ENCODE measurements at regions not wholly inside any gene's neighbourhood (a gene's known extent, or its start where the extent isn't known, plus 50 kb on each side); places are given as distances from the start of the nearest gene placed in this dataset.

DNA sequence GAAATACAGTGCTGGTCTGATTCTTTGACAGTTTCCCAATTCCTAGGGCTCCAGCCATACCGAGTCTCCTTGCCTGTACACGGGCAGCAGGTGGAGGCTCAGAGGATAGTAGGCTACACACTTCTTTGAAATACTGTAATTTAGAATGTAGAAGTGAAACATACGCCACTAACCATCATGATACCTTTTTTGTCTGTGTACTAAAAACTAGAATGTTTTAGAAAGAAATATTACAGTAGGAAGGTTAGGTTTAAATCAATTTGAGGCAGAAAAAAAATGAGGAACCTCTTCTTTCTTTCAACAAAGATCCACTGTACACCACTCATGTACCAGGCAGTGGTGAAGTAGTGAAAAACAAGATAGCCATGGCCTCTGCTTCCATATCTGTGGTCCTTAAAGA lies 354.7 kb downstream of the MCTP2 start:
- no peak for TF ChIP-seq POLR2A (IDR thresholded peaks at IDR 0.05)
- TF ChIP-seq, protein P1, sequence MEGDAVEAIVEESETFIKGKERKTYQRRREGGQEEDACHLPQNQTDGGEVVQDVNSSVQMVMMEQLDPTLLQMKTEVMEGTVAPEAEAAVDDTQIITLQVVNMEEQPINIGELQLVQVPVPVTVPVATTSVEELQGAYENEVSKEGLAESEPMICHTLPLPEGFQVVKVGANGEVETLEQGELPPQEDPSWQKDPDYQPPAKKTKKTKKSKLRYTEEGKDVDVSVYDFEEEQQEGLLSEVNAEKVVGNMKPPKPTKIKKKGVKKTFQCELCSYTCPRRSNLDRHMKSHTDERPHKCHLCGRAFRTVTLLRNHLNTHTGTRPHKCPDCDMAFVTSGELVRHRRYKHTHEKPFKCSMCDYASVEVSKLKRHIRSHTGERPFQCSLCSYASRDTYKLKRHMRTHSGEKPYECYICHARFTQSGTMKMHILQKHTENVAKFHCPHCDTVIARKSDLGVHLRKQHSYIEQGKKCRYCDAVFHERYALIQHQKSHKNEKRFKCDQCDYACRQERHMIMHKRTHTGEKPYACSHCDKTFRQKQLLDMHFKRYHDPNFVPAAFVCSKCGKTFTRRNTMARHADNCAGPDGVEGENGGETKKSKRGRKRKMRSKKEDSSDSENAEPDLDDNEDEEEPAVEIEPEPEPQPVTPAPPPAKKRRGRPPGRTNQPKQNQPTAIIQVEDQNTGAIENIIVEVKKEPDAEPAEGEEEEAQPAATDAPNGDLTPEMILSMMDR (IDR thresholded peaks at IDR 0.05), result no peak
- no peaks in the 10 kb centered on the region for H3K27me3 ChIP-seq
- 39 to 55% methylated on average over 3 of the region's 3 CpGs for WGBS, 2 donors
- DNase-seq, result no peak
- no peaks in the 10 kb centered on the region for H3K9me3 ChIP-seq
- H3K4me1 ChIP-seq, result no peaks in the 10 kb centered on the region
- no peaks in the 10 kb centered on the region for H3K36me3 ChIP-seq (replicated peaks in 1 of 2; ENCODE audit: insufficient read depth in 1 of 2, low read depth in 2 of 2)
- intact Hi-C loops (cut with DNase I), result no loop called here
- H3K27ac ChIP-seq, result no peak overlapping the region
- no peak overlapping the region for H3K4me3 ChIP-seq
- no peak for ATAC-seq

DNA sequence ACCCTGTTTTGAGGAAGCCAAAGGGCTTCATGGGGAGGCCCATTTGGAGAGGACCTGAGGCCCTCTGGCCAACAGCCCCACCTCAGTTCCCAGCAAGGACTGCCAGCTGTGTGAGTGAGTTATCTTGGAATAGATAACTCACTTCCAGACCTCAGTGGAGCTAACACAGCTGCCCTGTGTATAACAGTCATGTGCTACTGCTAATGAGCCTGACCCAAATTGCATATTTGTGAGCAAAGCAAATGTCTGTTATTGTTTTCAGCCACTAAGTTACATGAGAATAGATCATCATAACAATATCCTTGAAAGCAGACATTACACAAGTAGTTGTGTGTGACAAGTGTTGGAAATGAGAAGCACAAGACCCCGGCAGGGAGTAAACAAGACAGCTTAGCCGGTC lies 355.8 kb downstream of the MCTP2 start:
- no peaks in the 10 kb centered on the region for H3K36me3 ChIP-seq (replicated peaks in 1 of 2; ENCODE audit: insufficient read depth in 1 of 2, low read depth in 2 of 2)
- intact Hi-C loops (cut with DNase I), result no loop called here
- H3K27ac ChIP-seq, result no peak overlapping the region
- no peaks in the 10 kb centered on the region for H3K9me3 ChIP-seq
- H3K4me1 ChIP-seq, result no peaks in the 10 kb centered on the region
- no peak overlapping the region for H3K4me3 ChIP-seq
- 31 to 70% methylated on average over 2 of the region's 2 CpGs for WGBS, 2 donors
- no peaks in the 10 kb centered on the region for H3K27me3 ChIP-seq
- ATAC-seq (no peak), DNase-seq (no peak)
- TF ChIP-seq, protein P1 (IDR thresholded peaks at IDR 0.05), result no peak
- no peak for TF ChIP-seq POLR2A (IDR thresholded peaks at IDR 0.05)

DNA sequence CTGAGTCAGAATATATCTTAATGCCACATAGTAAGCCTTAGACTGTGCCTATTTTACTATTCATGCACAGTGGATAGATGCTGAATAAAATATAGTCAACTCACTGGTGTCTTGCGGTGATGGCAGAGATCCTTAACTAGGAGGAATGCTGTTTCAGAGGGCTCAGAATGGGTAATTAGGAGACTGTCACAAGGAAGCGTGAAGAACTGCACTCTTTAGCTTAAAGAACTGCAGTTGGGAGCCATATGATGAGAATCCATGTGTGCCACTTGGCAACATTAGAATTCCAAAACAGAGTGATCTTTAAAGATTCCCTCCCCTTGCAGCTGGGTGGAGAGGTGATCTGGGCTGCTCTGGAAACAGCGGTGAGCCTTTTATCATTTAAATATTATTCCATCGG lies 357.6 kb downstream of the MCTP2 start:
- Histone ChIP-seq H3K36me3 (replicated peaks in 1 of 2; ENCODE audit: insufficient read depth in 1 of 2, low read depth in 2 of 2) (no peaks in the 10 kb centered on the region), H3K9me3 (no peaks in the 10 kb centered on the region), H3K4me3 (no peak overlapping the region), H3K27me3 (no peaks in the 10 kb centered on the region), H3K4me1 (no peaks in the 10 kb centered on the region), H3K27ac (no peak overlapping the region)
- intact Hi-C loops (cut with DNase I), result no loop called here
- ATAC-seq (no peak), DNase-seq (no peak)
- WGBS, 2 donors, result 64 to 75% methylated on average over 4 of the region's 4 CpGs
- TF ChIP-seq POLR2A (IDR thresholded peaks at IDR 0.05), result no peak
- TF ChIP-seq, protein P1 (IDR thresholded peaks at IDR 0.05), result no peak

DNA sequence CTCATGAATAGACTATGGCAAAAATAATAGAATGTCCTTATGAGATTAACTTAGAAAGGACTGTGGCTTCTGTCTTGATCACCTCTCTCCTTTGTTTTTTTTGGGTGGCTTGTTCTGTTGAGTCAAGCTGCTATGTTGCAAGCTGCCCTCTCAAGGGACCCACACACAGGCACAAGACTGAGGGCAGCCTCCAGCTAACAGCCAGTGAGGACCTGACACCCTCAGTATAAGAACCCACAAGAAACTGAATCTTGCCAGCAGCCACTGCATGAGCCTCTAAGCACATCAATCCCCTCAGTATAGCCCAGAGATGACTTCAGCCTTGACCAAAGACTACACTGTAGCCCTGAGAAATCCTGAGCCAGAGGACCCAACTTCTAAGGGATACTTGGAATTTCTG lies 361.1 kb downstream of the MCTP2 start:
- intact Hi-C loops (cut with DNase I), result no loop called here
- Histone ChIP-seq H3K36me3 (replicated peaks in 1 of 2; ENCODE audit: insufficient read depth in 1 of 2, low read depth in 2 of 2) (no peaks in the 10 kb centered on the region), H3K4me1 (no peaks in the 10 kb centered on the region), H3K27ac (no peak overlapping the region), H3K9me3 (no peaks in the 10 kb centered on the region), H3K27me3 (no peaks in the 10 kb centered on the region), H3K4me3 (no peak overlapping the region)
- no peak for ATAC-seq
- DNase-seq, result no peak
- no peak for TF ChIP-seq POLR2A (IDR thresholded peaks at IDR 0.05)
- TF ChIP-seq, protein P1 (IDR thresholded peaks at IDR 0.05), result no peak

DNA sequence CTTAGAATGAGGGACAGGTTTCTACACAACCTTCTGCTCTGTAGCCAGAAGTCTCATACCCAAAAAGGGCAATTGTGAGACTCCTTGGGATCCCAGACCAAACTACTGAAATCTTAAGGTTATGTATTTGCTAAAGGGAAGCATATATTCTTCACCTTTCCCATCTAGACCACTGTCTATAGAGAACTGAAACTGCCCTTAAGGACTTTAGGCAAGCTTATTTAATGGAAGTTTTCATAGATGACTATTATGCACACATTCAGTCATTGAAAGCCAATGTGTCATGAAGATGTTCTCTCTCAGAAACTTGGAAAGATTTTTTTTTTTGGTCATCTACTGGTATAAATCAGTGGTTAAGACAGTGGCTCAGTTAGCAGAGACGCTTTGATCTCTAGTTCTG lies 365.3 kb downstream of the MCTP2 start:
- WGBS, 2 donors, result 39 to 68% methylated on average over 1 of the region's 1 CpG

More for the DNA sequence above, 365.3 kb downstream of the MCTP2 start:
- intact Hi-C loops (cut with DNase I), result no loop called here
- DNase-seq (no peak), ATAC-seq (no peak)
- Histone ChIP-seq H3K9me3 (no peaks in the 10 kb centered on the region), H3K27me3 (no peaks in the 10 kb centered on the region), H3K4me1 (no peaks in the 10 kb centered on the region), H3K4me3 (no peak overlapping the region), H3K36me3 (replicated peaks in 1 of 2; ENCODE audit: insufficient read depth in 1 of 2, low read depth in 2 of 2) (no peaks in the 10 kb centered on the region), H3K27ac (no peak overlapping the region)
- TF ChIP-seq, protein P1 (IDR thresholded peaks at IDR 0.05), result no peak
- TF ChIP-seq POLR2A (IDR thresholded peaks at IDR 0.05), result no peak

Data from body of pancreas (tissue), 4 donors.